SKM-1 treated with dmso at 0.1 percent for 144 hours (cell line): ENCODE measurements at regions not wholly inside any gene's neighbourhood (a gene's known extent, or its start where the extent isn't known, plus 50 kb on each side); places are given as distances from the start of the nearest gene placed in this dataset.
A peak's percentile ranks its signal among the peaks of the same experiment; 100 is the strongest.

ENCODE experiments used
- DNase-seq: peaks from one replicate; lab custom pipeline; 2025; ENCODE audit not compliant: unreplicated experiment; lab: John Stamatoyannopoulos, UW

DNA sequence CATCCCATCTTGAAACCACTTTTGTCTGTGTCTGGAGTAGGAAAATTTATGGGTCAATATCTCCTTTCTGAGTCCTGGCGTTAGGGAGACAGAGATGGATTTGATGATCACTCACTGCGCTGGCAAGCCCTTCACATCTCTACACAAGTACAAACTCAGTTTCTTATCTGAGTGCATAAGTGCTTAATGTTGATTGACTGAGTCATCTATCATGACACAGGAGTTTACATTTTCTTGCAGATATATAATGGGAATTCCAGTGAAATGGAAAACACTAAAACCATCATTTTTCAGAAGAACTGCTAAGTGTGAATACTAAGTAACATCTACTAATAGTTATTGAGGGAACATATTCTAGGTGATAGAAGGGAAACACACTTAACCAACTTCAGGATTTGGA lies 763.9 kb upstream of the COBL start:
- no peak for DNase-seq

DNA sequence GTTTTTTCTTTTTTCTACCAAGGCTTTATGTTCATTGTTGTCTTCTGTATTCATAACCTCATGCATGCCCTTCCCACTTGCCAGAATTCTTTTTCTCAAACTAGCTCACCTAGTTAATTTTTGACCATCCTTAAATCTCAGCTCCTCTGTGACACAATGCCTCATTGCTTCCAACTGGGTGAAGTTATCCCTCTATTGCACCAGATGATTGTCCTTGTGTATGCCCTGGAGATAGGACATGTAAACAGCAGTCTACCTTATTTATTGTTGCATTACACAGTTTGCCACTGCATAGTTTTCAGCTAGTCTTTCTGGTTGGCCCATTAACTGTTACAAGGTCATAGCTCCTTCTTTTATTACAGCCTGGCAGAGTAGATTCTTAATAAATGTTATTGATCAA lies 763.1 kb upstream of the COBL start:
- DNase-seq: no peak

DNA sequence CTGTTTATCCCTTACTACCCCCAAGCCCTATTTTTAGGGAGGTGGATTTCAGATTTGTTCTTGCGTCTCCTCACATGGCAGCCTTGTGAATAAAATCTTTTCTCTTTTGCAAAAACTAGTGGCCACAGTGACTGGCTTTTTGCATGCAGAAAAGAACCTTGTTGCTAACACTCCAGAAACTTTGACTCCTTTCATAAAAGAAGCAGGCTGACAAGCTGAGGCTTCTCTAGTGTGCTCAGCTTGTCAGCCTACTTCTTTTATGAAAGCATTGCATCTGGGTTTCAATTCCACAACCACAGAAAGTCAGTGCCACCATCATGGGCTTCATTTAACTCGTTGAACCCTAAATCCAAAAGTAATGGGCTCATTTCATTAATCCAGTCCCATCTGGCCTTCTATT lies 761.0 kb upstream of the COBL start:
- no peak for DNase-seq

DNA sequence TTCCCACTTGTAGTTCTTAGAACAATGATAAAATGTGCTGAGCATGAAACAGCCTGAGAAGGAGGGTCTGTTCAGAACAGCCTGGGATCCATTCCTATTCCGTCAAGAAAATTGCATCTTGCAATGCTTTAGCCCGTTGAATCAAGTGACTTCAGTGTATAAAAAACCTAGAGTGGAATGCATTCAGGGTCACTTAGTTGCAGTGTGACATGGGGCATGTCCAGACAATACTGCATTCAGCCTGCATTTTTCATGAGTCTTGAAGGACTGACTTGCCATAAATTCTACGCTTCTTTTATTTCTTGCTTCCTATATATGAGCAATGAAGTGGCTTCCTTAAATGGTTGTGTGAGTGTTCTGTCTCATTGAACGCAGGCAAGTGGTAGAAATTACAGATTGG lies 758.3 kb upstream of the COBL start:
- DNase-seq: no peak

GRCh38 chr7:52074071-52074470 lies 757.5 kb upstream of the COBL start:
- DNase-seq: no peak

- no peak for DNase-seq
These were observed 755.1 kb upstream of the COBL start for GRCh38 chr7:52071744-52072143.

- no peak for DNase-seq
These were observed 747.9 kb upstream of the COBL start for GRCh38 chr7:52064493-52064892.

DNA sequence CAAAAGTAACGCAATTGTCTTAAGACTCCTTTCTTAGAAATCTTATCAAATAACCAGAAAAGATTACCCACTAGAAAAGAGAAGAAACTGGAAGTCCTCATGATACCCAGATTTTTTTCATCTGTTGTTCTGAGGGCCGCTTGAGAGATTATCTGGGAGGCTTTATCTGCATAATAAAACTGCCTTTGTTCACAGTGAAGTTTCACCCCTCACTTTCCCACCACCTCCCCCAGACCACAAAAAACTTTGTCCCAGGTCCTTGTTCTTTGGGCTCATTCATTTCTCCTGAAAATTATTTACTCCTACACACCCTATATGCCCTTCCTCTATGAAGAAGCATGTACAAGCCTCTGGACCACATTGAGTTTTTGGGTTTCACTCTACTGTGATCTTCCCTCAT lies 745.1 kb upstream of the COBL start:
- DNase-seq: no peak

DNA sequence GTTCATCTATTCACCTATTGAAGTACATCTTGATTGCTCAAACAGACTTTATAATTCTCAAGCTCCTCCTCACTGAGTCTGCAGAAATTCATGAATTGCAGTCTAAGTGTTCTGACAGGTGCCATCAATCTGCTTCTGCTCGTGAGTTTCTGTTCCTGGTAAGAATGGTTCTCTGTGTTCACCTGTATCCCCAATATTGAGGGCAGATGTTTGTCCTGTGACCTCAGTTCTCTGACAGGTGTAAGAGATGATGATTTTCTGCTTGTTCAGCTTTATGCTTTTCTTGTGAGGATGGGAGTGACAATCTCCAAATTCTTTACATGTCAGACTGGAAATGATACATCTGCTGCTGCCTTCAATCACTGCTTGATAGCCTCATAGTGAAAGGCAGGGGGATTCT lies 736.9 kb upstream of the COBL start:
- no peak for DNase-seq

GRCh38 chr7:52030722-52031121 lies 714.1 kb upstream of the COBL start:
- DNase-seq: no peak

- DNase-seq: no peak
These were observed 709.5 kb upstream of the COBL start for GRCh38 chr7:52026140-52026539.

GRCh38 chr7:52021343-52021742 lies 704.7 kb upstream of the COBL start:
- DNase-seq: peak; percentile 43

GRCh38 chr7:52018680-52019054 lies 702.1 kb upstream of the COBL start:
- DNase-seq: no peak

DNA sequence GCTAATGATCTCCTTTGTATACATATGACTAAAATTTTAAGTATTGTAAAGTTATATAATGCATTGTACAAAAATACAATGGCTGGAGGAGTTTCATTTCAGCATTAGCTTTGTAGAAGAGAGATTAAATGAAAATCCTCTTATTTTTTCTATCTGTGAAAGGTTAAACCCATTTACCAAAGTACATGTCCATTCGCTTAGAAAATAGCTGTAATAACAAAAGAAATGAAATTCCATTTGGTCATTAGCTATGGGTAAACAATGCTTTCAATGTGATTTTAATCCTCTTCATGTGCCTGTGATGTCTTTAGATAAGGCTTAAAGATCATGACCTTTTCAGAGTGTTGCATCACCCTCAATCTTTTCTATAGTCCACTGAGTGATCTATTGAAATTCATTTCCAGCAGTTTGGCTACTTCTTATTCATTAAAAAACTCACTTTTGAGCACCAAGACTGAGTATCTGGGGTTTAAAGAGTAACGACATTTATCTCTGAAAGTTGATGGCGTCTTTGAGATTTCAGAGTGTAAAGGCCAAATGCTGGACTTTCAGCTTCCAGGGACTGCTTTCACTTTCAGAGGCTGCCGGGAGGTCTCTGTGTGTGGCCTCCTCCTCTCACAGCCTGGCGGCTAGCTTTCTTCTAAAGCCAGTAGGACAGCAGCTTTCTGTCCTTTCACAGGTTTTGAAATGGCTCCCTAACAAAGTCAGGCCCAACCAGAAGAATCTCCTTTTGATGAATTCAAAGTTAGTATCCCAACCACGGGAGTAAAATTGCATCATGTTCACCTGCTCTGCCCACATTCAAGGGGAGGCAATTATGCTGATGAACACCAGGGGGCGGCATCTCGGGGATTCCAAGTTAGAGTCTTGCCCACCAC lies 701.4 kb upstream of the COBL start:
- peak; percentile 17 for DNase-seq

GRCh38 chr7:52009181-52009580 lies 692.6 kb upstream of the COBL start:
- no peak for DNase-seq

DNA sequence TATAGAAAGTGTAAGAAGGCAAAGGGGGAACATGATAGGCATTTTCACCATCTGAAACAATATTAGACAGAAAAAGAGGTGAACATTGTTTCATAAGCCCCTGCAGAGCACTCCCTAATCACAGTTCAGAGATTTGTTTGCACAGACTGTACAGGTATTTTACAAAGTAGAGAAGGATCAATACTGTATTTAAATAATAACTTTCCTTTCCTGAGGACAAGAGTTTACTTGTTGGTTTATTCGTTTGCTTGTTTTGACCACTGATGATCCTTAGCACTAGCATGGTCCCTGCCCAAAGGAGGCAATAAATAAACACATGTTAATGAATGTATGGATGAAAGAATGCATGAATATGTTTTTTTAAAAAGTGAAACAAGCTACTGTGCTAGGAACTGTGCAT lies 690.1 kb upstream of the COBL start:
- no peak for DNase-seq

DNA sequence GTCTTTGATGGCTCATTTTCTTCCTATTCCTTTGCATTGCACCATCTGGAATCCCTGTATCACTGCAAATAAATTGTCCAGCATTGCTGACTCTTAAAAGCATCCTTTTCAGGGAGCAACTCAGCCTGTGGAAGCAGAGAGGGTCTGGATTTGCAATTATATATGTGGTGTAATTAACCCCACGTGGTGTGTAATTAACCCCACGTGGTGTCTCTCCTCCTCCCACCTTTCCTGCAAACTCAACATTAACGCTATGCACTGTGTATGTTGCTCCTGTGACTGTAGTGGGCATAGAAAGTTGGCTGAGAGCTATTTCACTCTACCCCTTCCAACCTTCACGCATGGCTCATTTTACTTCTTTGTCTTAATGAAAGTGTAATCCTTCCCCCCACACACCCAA lies 689.0 kb upstream of the COBL start:
- DNase-seq: no peak

- DNase-seq: no peak
These were observed 679.1 kb upstream of the COBL start for GRCh38 chr7:51995596-51996179.

GRCh38 chr7:51982653-51983052 lies 666.0 kb upstream of the COBL start:
- DNase-seq: no peak

- DNase-seq: no peak
These were observed 664.2 kb upstream of the COBL start for GRCh38 chr7:51980812-51981211.

DNA sequence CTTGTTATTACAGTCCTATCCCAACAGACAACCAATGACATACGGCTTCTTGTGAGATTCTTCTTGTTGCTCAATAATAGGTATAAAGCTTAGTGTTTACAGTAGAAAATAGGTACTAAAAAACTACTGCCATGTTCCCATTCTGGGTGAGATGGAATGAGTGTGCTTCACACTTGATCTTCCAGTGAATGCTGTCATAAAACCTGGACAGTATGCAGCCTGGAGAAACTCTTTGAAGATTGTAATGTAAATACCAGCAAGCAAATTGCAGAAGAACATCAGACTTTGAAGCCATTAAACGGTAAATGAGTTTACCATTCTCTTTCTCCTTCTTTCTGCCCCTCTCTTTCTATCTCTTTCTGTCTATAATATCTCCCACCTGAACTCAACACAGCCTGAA lies 663.7 kb upstream of the COBL start:
- DNase-seq: no peak

- DNase-seq: no peak
These were observed 661.3 kb upstream of the COBL start for GRCh38 chr7:51977913-51978312.

- no peak for DNase-seq
These were observed 657.3 kb upstream of the COBL start for GRCh38 chr7:51973939-51974338.
